CD8-positive, alpha-beta memory T cell (primary cell): ENCODE measurements at regions not wholly inside any gene's neighbourhood (a gene's known extent, or its start where the extent isn't known, plus 50 kb on each side); places are given as distances from the start of the nearest gene placed in this dataset.

Source experiments
- CTCF ChIA-PET: fragments of 350-600 bp; sonication (Branson Sonifier 250); formaldehyde crosslinking; loops from one replicate; lab custom pipeline; 2021; ENCODE audit warnings: antibody characterized with exemption; lab: Charles Lee
- POLR2A ChIA-PET: fragments of 350-600 bp; sonication (Branson Sonifier 250); formaldehyde crosslinking; loops from one replicate; lab custom pipeline; 2021; ENCODE audit warnings: antibody characterized with exemption; lab: Charles Lee
- DNase-seq, 5 donors: peaks; one replicate each; pipeline versions ENCODE4 v3.0.0 to v3.0.0-alpha.2; 2020 to 2022; ENCODE audit warnings: mixed read lengths in 1 of 5
- H3K27ac ChIP-seq: one replicate; pipeline ENCODE4 v1.7.0; 2013; ENCODE audit warnings: low read depth, mild to moderate bottlenecking, low read length, moderate library complexity
- H3K27me3 ChIP-seq: 2 replicates; pipeline ENCODE4 v1.7.0; 2013; ENCODE audit warnings: low read length, mild to moderate bottlenecking; ENCODE audit not compliant: insufficient read depth, poor library complexity, severe bottlenecking
- H3K36me3 ChIP-seq: 2 replicates; pipeline ENCODE4 v1.7.0; 2013; ENCODE audit warnings: mild to moderate bottlenecking, low read length, moderate library complexity; ENCODE audit not compliant: insufficient read depth
- H3K4me1 ChIP-seq: 2 replicates; pipeline ENCODE4 v1.7.0; 2013; ENCODE audit warnings: mild to moderate bottlenecking, low read length, moderate library complexity; ENCODE audit not compliant: insufficient read depth
- H3K4me3 ChIP-seq: 2 replicates; pipeline ENCODE4 v1.7.0; 2013; ENCODE audit warnings: mild to moderate bottlenecking, low read length
- H3K9me3 ChIP-seq: 2 replicates; pipeline ENCODE4 v1.7.0; 2013; ENCODE audit warnings: mild to moderate bottlenecking, low read length
- H3K27ac Mint-ChIP-seq, 8 donors: one replicate each; pipeline ENCODE4 v1.8.0; 2020 to 2021; ENCODE audit warnings: mixed read lengths in 8 of 8, mild to moderate bottlenecking in 6 of 8, inconsistent platforms in 3 of 8, moderate library complexity in 3 of 8
- H3K27me3 Mint-ChIP-seq, 2 donors: one replicate each; pipeline ENCODE4 v1.8.0; 2020 to 2021; ENCODE audit warnings: mixed read lengths in 2 of 2, mild to moderate bottlenecking in 1 of 2, moderate library complexity in 1 of 2
- H3K36me3 Mint-ChIP-seq, 3 donors: one replicate each; pipeline ENCODE4 v1.8.0; 2020 to 2021; ENCODE audit warnings: mixed read lengths in 3 of 3, inconsistent platforms in 1 of 3, mild to moderate bottlenecking in 1 of 3
- H3K4me1 Mint-ChIP-seq, 3 donors: one replicate each; pipeline ENCODE4 v1.8.0; 2020 to 2021; ENCODE audit warnings: mixed read lengths in 3 of 3, inconsistent platforms in 1 of 3, mild to moderate bottlenecking in 1 of 3
- H3K4me3 Mint-ChIP-seq, 7 donors: one replicate each; pipeline ENCODE4 v1.8.0; 2020 to 2021; ENCODE audit warnings: mixed read lengths in 7 of 7, mild to moderate bottlenecking in 6 of 7, moderate library complexity in 4 of 7, inconsistent platforms in 2 of 7
- H3K9me3 Mint-ChIP-seq, 5 donors: one replicate each; pipeline ENCODE4 v1.8.0; 2020 to 2022; ENCODE audit warnings: mixed read lengths in 5 of 5, mild to moderate bottlenecking in 3 of 5, moderate library complexity in 2 of 5, inconsistent platforms in 1 of 5

GRCh38 chr1:228997721-228998144 is 262.5 kb downstream of the RHOU start:
- peaks cover 0 to 2% of the 10 kb centered on the region in 2 donors for H3K27me3 Mint-ChIP-seq
- ChIA-PET POLR2A (no interaction called here), CTCF (no interaction called here)
- no peak overlapping the region for H3K4me3 Mint-ChIP-seq
- no peaks in the 10 kb centered on the region for H3K4me1 ChIP-seq
- no peaks in the 10 kb centered on the region for H3K36me3 ChIP-seq
- no peak for DNase-seq
- H3K4me3 ChIP-seq = no peak overlapping the region
- H3K4me1 Mint-ChIP-seq = peaks cover 10 to 18% (median 10%) of the 10 kb centered on the region in 3 donors
- H3K9me3 ChIP-seq = no peaks in the 10 kb centered on the region
- H3K27ac Mint-ChIP-seq = no peak overlapping the region
- no peak overlapping the region for H3K27ac ChIP-seq
- no peaks in the 10 kb centered on the region for H3K36me3 Mint-ChIP-seq
- H3K27me3 ChIP-seq = no peaks in the 10 kb centered on the region
- no peaks in the 10 kb centered on the region for H3K9me3 Mint-ChIP-seq

GRCh38 chr1:228998179-228998578 is 262.9 kb downstream of the RHOU start:
- H3K4me1 ChIP-seq = no peaks in the 10 kb centered on the region
- H3K36me3 ChIP-seq = no peaks in the 10 kb centered on the region
- DNase-seq = no peak
- no peaks in the 10 kb centered on the region for H3K9me3 ChIP-seq
- no peak overlapping the region for H3K27ac ChIP-seq
- Mint-ChIP-seq H3K4me3 (no peak overlapping the region), H3K27me3 (no peaks in the 10 kb centered on the region), H3K27ac (peak overlapping the region in 1 of 8 donors; percentile 47), H3K36me3 (no peaks in the 10 kb centered on the region), H3K9me3 (no peaks in the 10 kb centered on the region), H3K4me1 (peaks cover 10 to 20% (median 10%) of the 10 kb centered on the region in 3 donors)
- H3K27me3 ChIP-seq = no peaks in the 10 kb centered on the region
- H3K4me3 ChIP-seq = no peak overlapping the region
- CTCF ChIA-PET = no interaction called here
- POLR2A ChIA-PET = no interaction called here

GRCh38 chr1:228999446-229000170 is 264.3 kb downstream of the RHOU start:
- Mint-ChIP-seq H3K36me3 (no peaks in the 10 kb centered on the region), H3K4me3 (no peak overlapping the region), H3K27me3 (peaks cover 0 to 2% of the 10 kb centered on the region in 2 donors), H3K27ac (no peak overlapping the region), H3K4me1 (peaks cover 10 to 20% (median 10%) of the 10 kb centered on the region in 3 donors), H3K9me3 (no peaks in the 10 kb centered on the region)
- Histone ChIP-seq H3K36me3 (no peaks in the 10 kb centered on the region), H3K4me3 (no peak overlapping the region), H3K27me3 (no peaks in the 10 kb centered on the region), H3K27ac (no peak overlapping the region), H3K9me3 (no peaks in the 10 kb centered on the region), H3K4me1 (no peaks in the 10 kb centered on the region)
- ChIA-PET POLR2A (no interaction called here), CTCF (no interaction called here)
- DNase-seq = no peak

- peaks cover 10 to 23% (median 10%) of the 10 kb centered on the region in 3 donors for H3K4me1 Mint-ChIP-seq
- H3K27ac Mint-ChIP-seq = no peak overlapping the region
- H3K27me3 Mint-ChIP-seq = peaks cover 0 to 2% of the 10 kb centered on the region in 2 donors
- Histone ChIP-seq H3K27ac (no peak overlapping the region), H3K4me3 (no peak overlapping the region), H3K36me3 (no peaks in the 10 kb centered on the region), H3K27me3 (no peaks in the 10 kb centered on the region), H3K4me1 (no peaks in the 10 kb centered on the region), H3K9me3 (no peaks in the 10 kb centered on the region)
- no peaks in the 10 kb centered on the region for H3K36me3 Mint-ChIP-seq
- CTCF ChIA-PET = no interaction called here
- H3K4me3 Mint-ChIP-seq = no peak overlapping the region
- POLR2A ChIA-PET = no interaction called here
- H3K9me3 Mint-ChIP-seq = no peaks in the 10 kb centered on the region
- DNase-seq = no peak
Observed at GRCh38 chr1:229000187-229000586, 264.9 kb downstream of the RHOU start.

GRCh38 chr1:229001467-229002011 is 266.3 kb downstream of the RHOU start:
- Mint-ChIP-seq H3K27me3 (peaks cover 0 to 2% of the 10 kb centered on the region in 2 donors), H3K4me1 (peaks cover 10 to 26% (median 10%) of the 10 kb centered on the region in 3 donors), H3K36me3 (no peaks in the 10 kb centered on the region), H3K9me3 (no peaks in the 10 kb centered on the region), H3K27ac (peak overlapping the region in 3 of 8 donors; percentile 0 to 14 (median 2)), H3K4me3 (no peak overlapping the region)
- Histone ChIP-seq H3K27me3 (no peaks in the 10 kb centered on the region), H3K36me3 (no peaks in the 10 kb centered on the region), H3K4me3 (no peak overlapping the region), H3K27ac (no peak overlapping the region), H3K4me1 (no peaks in the 10 kb centered on the region), H3K9me3 (no peaks in the 10 kb centered on the region)
- CTCF ChIA-PET = no interaction called here
- DNase-seq = no peak
- POLR2A ChIA-PET = no interaction called here

GRCh38 chr1:229002037-229002436 is 266.8 kb downstream of the RHOU start:
- Histone ChIP-seq H3K36me3 (no peaks in the 10 kb centered on the region), H3K4me3 (no peak overlapping the region), H3K27ac (no peak overlapping the region), H3K27me3 (no peaks in the 10 kb centered on the region), H3K4me1 (no peaks in the 10 kb centered on the region), H3K9me3 (no peaks in the 10 kb centered on the region)
- Mint-ChIP-seq H3K36me3 (no peaks in the 10 kb centered on the region), H3K27me3 (peaks cover 0 to 2% of the 10 kb centered on the region in 2 donors), H3K4me3 (no peak overlapping the region), H3K27ac (no peak overlapping the region), H3K4me1 (peaks cover 10 to 26% (median 10%) of the 10 kb centered on the region in 3 donors), H3K9me3 (no peaks in the 10 kb centered on the region)
- ChIA-PET CTCF (no interaction called here), POLR2A (no interaction called here)
- no peak for DNase-seq

- H3K4me3 ChIP-seq = no peak overlapping the region
- ChIA-PET CTCF (no interaction called here), POLR2A (no interaction called here)
- no peaks in the 10 kb centered on the region for H3K9me3 ChIP-seq
- H3K4me1 ChIP-seq = no peaks in the 10 kb centered on the region
- no peaks in the 10 kb centered on the region for H3K36me3 ChIP-seq
- no peaks in the 10 kb centered on the region for H3K27me3 ChIP-seq
- Mint-ChIP-seq H3K36me3 (no peaks in the 10 kb centered on the region), H3K27me3 (peaks cover 0 to 2% of the 10 kb centered on the region in 2 donors), H3K4me3 (no peak overlapping the region), H3K27ac (no peak overlapping the region), H3K4me1 (peaks cover 10 to 26% (median 10%) of the 10 kb centered on the region in 3 donors), H3K9me3 (no peaks in the 10 kb centered on the region)
- no peak for DNase-seq
- no peak overlapping the region for H3K27ac ChIP-seq
Observed at GRCh38 chr1:229002451-229002960, 267.2 kb downstream of the RHOU start.

- H3K9me3 Mint-ChIP-seq = no peaks in the 10 kb centered on the region
- no peak overlapping the region for H3K27ac Mint-ChIP-seq
- Histone ChIP-seq H3K4me1 (no peaks in the 10 kb centered on the region), H3K9me3 (no peaks in the 10 kb centered on the region), H3K4me3 (no peak overlapping the region), H3K27me3 (no peaks in the 10 kb centered on the region), H3K27ac (no peak overlapping the region), H3K36me3 (no peaks in the 10 kb centered on the region)
- H3K4me1 Mint-ChIP-seq = peaks cover 10 to 26% (median 10%) of the 10 kb centered on the region in 3 donors
- ChIA-PET POLR2A (no interaction called here), CTCF (no interaction called here)
- no peak overlapping the region for H3K4me3 Mint-ChIP-seq
- H3K36me3 Mint-ChIP-seq = no peaks in the 10 kb centered on the region
- H3K27me3 Mint-ChIP-seq = peaks cover 0 to 2% of the 10 kb centered on the region in 2 donors
- DNase-seq = no peak
Observed at GRCh38 chr1:229003233-229004031, 267.5 kb upstream of the RAB4A start.
